ENCODE measurements at regions not wholly inside any gene's neighbourhood (a gene's known extent, or its start where the extent isn't known, plus 50 kb on each side); places are given as distances from the start of the nearest gene placed in this dataset.

DNA sequence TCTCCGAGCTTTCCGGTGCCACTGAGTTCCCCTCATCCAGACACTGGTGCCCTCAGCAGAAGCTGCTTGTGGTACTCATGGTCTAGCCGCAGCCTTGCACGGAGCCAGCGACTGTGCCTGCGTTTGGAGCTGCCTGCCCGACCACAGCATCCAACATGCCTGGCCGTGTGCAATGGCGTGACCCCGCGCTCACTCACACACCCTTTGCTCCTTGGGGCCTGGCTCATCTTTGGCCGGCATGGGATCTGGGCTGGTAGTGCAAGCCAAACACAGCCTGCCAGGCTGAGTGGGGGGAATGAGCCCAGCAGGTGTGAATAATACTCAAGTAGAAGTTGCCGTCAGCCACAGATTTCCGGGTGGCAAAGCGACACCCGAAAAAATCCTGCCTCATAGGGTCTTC lies 1178.7 kb upstream of the GBE1 start:
- DNase-seq = no peak

DNA sequence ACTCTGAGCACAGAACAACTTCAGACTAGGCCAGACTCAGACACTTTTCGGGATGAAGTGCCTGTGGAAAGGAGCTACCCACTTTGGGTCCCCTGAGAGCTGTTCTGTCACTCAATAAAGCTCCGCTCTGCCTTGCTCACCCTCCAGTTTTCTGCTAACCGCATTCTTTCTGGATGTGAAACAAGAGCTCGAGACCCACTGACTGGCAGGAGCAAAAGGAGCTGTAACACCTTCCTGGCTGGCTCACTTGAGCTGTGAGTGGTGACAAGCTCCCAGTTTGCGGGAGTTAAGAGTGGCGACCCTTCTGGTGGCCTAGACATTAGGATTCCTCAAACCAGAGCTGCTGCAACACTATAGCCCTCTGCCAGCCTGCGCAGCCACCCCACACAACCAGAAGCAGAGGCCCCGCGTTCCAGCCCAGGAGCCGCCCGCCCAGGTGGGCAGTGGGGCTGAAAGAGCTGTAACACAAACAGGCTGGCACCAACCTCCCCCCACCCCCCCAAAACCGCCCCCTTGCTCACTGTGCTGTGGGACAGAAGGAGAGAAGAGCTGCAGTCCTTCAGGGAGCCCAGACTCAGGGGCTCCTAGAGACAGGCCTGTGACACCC lies 1178.1 kb upstream of the GBE1 start:
- DNase-seq = no peak

DNA sequence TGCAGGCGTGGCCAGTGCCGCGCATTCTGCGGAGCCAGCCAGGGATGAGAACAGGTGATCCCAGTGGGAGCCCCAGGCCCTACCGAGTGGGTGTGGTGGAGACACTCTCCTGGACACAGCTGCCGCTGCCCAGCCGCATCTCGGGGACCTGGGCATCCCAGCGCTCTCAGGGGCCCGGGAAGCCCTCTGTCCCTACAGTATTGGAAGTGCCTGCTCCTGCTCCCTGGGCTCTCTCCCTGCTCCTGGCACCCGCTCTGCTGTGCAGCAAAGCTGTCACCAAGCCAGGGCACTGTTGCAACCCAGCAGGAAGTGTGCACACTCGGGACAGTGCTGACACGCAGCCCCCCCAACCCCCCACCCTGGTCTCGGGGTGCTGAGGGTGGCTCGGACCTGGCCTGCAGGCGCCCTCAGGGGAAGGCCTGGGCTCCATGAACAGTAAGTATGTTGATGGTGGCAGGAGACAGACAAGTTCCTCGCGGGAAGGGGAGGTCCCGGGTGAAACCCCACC lies 1177.4 kb upstream of the GBE1 start:
- DNase-seq = no peak

DNA sequence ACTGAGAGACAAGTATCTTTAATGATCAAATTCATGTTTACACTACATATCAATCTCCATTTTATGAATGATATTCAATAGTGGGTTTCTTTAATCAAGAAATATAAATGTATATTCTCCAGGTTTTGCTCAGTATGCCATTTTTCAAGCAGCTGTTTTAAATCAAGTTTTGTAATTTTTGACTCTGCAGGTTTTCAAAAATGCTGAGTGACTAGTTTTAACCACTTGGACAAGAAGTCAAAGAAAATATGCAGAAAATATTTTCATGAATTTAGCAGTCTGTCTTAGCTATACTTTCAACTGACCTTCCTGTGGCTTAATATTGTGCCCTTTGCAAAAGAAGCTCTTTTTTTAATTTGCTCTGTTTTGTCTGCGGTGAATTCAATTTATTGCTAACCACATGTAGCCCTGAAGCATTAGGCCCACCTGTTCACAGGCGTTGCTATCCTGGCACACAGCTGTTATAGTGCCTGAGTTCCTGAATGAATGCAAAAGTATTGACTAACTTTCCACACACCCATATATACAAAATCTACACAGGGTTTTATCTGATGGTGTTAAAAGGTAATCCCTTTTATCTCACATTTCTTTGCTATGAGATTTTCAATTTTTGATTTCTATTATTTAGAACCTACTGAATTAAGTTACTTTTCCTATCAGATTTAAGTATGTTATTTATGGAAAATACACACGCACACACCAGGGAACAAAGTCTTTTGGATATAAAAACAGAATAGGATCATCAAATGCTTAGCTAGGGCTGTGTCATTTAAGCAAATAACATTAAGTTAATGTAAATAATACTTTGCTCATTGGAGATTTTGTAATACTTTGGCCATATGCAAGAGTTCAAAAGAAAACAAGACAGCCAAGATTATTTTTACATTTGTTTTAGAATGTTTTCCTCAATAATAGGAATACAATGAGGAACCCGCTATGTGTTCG lies 1166.1 kb upstream of the GBE1 start:
- no peak for DNase-seq

DNA sequence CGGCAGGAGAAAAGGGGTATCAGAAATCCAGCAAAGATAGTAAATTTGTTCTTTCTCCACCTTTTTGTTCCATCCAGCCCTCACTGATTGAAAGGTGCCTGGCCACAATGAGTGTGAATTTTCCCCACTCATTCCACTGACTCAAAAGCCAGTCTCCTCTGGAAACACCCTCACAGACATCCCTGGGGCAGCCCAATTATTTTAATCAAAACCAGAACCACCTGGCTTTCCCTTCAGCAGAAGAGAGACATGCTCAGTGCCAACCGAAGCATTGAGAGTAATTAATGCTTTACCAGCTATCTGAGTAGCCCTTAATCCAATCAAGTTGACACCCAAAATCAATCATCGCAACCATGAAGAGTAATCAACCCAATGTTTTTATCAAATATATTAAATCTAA lies 1129.6 kb upstream of the GBE1 start:
- no peak for DNase-seq

DNA sequence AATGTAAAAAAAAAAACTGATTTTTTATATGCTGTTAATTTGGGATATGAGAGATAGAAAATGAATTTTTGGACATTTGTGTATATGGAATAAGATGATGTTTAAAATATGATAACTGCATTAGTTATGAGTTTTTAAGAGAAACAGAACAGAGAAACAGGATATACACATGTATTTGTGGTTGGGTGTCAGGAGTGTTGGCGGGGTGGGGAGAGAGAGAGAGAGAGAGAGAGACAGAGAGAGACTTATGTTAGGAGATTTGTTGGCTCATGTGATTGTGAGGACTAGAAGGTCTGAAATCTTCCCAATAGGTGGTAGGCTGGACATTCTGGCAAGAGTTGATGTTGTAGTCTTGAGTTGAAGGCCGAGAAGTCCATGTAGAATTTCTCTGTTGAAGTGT lies 1121.6 kb upstream of the GBE1 start:
- no peak for DNase-seq

DNA sequence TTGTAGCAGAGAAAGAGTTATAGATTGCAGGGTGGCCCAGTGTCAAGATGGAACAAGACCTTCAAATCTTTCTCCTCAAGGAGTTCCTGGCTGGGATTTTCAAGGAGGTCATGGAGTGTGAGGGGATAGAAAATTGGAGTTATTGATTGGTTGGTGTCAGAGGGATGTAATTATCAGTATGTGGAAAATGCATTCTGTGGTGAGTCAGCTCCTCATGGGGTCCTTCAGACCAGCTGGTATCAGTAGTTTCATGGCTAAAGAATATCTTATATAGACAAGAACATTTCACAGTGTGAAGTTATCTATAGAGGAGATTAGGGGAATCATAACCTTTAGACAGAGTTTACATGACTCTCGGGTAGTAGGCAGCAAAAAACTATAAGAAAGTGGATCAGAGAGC lies 1114.0 kb upstream of the GBE1 start:
- DNase-seq = no peak

DNA sequence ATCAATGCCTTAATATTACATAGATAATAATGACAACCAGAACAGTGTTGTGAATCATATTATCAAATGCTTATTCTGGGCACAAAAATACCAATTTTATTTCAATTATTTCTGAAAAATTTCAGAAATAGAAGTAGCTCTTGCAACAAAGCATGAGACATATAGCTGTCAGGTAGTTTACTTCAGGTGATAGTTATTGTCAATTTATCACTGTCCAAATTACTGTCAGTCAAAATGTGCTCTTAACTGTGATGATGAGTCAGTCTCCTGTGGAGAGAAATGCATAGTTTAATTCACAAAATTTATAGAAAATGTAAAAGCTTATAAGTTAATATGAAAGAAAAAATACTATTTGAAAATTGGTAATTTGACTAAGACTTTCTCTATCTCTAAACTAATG lies 1078.4 kb upstream of the GBE1 start:
- no peak for DNase-seq

DNA sequence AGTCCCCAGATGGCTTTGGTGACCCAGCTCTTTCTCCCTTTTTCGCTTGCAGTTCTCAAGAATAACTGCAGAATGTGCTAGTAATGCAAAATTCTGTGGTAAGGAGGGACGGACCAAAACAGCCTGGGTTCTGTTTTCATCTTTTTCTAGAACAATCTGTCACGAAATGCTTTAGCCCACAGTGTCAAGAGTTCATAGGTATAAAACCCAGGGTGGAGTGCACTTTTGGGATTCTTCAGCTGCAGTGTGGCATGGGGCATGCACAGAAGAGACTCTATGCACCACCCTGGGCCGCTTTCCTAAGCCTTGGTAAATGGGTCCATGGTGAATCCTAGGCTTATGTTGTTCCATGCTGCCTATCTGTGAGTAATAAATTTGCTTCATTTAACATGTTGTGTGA lies 1072.7 kb upstream of the GBE1 start:
- no peak for DNase-seq

DNA sequence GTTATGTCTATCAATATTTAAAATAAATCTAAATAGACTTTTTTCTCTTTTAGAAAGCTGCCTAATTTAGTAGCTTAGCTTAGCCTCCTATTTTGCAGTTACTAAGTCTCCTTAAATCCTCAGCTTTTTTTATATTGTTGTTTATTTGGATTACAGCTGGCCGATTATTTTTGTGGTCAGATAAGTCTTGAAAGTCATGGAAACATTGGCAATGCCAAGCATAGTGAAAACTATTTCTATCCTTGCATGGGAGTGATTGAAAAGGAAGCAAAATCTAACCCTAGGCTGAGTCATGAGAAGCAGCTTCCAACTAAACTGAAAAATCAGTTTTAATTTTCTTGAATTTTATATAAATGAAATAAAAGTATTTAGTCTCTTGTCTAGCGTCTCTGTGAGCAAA lies 1063.0 kb upstream of the GBE1 start:
- no peak for DNase-seq

DNA sequence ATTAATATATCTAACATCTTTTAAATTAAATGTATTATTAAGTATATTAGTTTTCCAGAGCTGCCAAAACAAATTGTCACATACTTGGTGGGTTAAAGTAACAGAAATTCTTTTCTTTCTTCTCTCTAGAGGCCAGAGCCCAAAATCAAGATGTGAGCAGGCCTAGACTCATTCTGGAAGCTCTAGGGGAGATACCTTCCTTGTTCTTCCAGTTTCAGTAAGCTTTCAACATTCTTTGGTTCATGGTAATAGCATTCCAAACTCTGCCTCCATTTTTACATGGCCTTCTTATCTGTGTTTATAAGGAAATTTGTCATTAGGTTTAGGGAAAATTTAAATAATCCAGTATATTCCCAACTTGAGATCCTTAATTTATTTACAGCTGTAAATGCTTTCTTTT lies 1054.6 kb upstream of the GBE1 start:
- DNase-seq = no peak

DNA sequence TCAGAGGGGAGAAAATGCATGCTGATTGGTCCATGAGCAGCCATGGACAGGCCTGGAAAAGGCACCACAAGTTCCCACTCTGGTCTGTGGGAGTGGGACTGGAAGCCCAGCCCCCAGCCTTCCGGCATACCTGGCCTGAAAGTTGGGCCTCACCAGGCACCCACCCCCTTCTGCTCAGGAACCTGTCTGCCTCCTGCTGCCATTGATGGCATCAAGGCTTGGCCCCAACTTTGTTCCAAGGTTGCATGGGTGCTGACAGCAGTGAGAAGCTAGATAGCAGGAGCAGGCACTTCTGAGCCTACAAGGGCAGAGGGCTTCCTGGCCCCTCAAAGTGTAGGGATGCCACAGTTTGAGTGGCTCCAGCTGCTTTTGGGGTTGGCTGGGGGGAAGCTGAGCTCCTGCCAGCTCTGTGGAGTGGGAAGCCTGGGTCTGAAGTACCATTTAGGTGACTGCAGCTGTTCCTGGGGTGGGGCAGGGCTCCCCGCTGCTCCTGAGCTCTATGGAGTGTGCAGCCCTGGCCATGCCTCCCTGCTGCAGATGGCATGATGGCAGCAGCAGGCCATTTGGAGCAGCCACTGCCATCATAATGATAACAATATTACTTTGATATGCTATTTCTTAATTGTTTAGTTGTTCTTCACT lies 1054.1 kb upstream of the GBE1 start:
- DNase-seq = no peak

DNA sequence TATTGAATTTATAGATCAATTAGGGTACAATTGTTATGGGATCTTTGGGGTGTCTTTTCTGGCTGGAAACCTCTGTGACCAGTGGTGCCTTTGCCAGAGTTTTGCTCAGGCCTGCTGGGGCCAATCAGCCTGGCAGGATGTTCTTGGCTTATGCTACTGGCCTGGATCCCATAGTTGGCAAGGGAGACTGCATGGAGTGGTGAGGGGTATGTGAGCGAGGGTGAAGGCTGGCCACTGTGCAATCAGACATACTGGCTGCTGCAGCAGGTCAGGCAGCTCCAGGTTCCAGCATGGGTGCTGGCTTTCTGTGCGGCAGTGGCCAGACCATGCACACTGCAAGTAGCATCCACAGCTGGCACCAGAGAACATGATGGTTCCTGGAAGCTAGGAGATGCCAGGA lies 1053.2 kb upstream of the GBE1 start:
- DNase-seq = no peak

DNA sequence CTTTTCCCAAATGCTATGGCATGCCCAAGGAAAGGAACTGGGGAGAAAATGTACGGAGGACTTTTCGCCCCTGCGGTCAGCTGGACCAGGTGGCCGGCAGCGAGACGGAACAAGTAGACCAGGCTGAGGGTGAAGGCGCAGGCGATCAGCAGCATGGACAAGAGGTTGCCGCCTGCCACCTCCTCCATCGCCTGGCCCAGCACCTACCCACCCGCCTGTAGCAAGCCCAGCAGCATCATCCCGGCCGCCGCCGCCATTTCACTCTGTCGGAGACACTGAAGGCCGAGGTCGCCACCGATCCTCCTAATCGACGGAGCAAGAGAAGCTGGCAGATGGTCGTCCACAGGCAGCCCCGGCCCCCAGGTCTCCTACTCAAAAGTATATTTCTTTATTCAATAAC lies 1046.3 kb upstream of the GBE1 start:
- DNase-seq = no peak

DNA sequence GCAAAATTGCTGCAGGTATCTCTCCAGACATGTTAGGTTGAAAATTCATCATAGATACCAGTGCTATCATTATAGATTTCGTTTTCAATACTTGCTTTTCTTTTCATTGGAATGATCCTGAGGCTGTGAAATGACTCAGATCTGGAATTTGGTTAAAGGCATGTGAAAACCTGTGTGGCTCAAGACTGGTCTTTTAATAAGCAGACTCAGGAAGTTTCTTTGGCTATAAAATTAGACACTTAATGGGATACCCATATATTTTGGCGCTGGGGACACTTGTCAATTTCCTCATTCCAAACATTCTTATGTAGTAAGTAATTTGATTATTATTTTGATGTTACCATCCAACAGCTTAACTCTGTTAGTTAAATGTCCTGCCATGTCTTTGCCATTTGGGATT lies 1041.1 kb upstream of the GBE1 start:
- no peak for DNase-seq

DNA sequence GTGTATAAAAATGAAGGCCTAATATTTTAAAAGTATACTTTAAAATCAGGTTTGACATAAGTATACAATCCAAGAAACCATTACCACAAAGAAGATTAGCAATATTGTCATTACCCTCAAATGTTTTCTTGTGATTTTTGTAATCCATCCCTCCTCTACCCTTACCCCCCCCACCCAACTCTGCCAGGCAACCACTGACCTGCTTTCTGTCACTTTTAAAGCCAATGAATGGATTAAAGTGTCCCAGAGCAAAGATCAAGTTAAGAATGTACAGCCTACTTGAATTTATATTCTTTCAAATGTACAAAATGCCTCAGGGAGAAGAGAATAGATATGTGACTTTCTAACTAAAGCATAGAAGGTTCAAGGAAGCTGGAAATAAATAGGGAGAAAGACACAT lies 1038.8 kb upstream of the GBE1 start:
- DNase-seq = no peak

DNA sequence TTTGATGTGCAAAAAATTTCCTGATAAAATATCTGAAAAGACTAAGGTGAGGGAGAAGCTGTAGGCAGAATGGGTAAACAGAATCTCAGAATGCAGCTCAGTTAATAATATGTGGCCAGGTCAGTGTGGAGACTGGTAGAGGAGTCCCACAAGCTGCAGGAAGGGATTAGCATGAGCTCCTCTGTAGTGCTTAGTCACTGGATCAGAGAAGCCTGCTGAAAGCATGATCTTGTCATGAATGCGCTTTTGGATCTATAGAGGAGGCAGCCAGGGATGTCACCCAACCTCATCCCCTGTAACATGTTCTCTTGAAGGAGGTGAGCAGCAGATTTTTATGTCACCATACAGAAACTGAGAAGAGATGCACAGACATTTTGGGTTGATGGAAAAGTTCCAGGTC lies 1035.3 kb upstream of the GBE1 start:
- no peak for DNase-seq

DNA sequence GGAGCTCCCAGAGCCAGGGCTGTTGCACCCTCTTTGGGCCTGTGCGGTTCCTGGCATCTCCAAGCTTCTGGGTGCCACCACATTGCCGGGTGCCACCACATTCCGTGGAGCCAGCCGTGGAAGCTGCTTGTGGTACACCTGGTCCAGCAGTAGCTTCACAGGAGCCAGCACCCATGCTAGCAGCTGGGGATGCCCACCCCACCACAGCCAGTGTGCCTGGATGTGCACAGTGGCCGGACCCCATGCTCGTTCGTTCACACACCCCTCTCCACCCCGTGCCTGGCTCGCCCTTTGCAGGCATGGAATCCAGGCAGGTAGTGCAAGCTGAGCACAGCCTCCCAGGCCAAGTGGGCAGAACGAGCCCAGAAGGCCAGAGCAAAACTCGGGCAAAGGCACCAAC lies 1029.8 kb upstream of the GBE1 start:
- DNase-seq = no peak

DNA sequence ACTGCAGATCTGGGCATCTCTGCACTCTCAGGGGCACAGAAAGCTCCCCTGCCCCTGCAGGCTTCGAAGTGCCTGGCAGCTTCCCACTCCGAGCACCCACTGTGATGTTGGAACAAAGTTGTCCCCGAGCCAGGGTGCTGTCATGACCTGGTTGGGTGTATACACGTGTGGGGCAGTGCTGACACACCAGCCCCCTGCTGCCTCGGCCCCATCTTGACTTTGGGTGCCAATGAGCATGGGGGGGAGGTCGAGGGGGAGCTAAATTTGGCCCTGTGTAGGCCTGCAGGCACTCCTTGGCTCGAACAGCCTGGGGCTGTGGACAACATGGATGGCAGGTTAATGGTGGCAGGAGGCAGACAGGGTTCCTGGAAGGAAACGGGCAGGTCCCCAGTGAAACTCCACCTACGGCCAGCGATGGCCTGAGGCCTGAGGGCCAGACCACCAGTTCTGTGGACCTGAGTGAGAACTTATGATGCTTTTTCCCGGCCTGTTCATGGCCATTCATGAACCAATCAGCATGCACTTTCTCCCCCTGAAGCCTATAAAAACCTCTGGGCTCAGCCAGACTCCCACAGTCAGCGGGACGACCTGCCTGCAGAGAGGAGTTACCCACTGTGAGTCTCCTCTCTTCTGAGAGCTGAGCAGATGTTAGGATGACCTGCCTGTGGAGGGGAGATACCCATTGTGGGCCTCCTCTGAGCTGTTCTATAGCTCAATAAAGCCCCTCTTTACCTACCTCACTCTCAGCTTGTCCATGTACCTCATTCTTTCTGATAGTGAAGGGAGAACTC lies 1029.1 kb upstream of the GBE1 start:
- no peak for DNase-seq

DNA sequence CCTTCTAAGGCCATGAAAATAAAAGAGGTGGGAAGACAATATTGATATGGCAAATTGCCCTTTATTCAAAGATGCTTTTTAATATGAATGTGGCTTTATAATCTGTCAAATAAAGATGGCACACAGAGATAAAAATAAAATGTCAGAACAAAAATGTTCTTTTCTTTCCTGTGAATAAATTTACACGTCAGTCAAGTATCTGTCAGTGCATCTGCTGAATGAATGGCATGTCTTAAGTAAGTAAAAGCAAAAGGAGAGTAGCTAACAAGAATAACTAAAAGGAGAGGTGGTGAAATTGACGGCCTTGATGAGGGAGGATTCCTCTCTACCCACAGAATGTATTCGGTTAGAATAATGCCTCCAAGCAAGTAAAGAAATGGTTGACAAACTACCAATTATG lies 1021.7 kb upstream of the GBE1 start:
- no peak for DNase-seq

DNA sequence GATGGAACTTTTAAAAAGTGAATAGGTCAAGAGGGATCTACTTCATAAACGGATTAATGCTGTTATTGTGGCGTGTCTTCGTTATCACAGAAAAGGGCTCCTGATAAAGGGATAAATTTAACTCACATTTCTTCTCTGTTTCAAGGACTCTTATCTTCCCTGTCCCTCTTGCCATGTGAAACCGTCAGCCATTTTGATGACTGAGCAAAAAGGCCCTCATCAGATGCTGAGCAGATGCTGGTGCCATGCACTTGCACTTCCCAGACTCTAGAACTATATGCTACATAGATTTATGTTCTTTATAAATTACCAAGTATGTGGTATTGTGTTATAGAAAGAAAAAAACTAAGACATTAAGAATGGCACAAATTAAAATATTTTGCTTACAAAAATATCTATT lies 1011.8 kb upstream of the GBE1 start:
- DNase-seq = no peak

DNA sequence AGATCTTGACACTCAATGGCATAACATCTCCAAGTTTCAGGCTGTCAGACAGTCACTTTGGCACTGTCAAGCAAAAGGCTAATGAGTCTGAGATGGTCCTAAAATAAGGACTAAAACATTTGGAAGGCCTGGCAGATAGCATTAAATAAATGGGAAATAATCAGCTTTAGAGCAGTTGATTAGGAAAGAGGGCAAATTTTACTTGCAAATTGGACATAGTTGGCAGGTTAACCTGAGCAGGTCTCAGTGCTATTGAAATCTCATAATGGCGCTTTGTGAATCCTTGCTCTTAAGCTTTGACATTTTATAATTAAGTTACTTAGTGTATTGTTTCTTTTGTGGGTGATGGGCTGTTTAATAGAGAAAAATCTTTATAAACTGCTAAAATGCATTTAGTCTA lies 1003.1 kb upstream of the GBE1 start:
- DNase-seq = no peak

Measured in muscle of arm (tissue), 1 donor.